GM19035 (cell line): ENCODE measurements at regions not wholly inside any gene's neighbourhood (a gene's known extent, or its start where the extent isn't known, plus 50 kb on each side); places are given as distances from the start of the nearest gene placed in this dataset.

Experiments
- ATAC-seq: cut with Tn5 transposase; IDR thresholded peaks from one replicate; pipeline ENCODE4 v1.9.1; 2021; ENCODE audit not compliant: unreplicated experiment

GRCh38 chr5:107218457-107219193 lies 452.1 kb downstream of the EFNA5 start:
- ATAC-seq, result no peak

GRCh38 chr5:107217721-107218130 lies 453.0 kb downstream of the EFNA5 start:
- ATAC-seq, result no peak

DNA sequence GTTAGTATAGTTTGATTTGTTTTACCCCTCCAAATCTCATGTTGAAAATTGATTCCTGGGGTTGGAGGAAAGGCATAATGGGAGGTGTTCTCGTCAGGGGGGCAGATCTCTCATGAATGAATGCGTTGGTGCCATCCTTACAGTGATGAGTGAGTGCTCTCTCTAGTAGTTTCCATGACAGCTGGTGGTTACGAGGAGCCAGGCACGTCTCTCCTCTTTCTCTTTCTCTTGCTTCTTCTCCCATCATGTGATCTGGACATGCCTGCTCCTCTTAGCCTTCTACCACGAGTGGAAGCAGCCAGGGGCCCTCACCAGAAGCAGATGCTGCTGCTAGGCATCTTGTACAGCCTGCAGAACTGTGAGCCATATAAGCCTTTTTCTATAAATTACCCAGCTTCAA lies 454.1 kb downstream of the EFNA5 start:
- ATAC-seq, result no peak

GRCh38 chr5:107215611-107216010 lies 455.1 kb downstream of the EFNA5 start:
- ATAC-seq, result no peak

DNA sequence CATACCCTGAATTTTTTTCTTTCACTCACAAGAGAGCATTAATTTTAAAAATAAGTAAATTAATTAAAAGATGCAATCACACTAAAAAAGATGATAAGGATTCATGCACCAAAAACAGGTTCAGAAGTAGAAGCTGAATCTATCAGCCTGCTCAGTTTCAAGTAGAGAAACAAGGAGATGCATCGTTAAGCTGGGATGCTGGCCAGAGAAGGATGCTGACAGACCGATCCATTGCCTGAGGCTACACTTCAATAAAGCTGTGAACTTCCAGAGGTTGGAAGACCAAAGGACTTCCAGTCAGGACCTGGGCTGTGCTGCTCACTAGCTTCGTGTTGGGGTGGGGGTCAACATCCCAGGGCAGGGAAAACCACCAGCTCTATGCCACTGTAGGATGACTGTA lies 457.7 kb downstream of the EFNA5 start:
- no peak for ATAC-seq

- ATAC-seq, result no peak
Observed at GRCh38 chr5:107211630-107212029, 459.1 kb downstream of the EFNA5 start.

DNA sequence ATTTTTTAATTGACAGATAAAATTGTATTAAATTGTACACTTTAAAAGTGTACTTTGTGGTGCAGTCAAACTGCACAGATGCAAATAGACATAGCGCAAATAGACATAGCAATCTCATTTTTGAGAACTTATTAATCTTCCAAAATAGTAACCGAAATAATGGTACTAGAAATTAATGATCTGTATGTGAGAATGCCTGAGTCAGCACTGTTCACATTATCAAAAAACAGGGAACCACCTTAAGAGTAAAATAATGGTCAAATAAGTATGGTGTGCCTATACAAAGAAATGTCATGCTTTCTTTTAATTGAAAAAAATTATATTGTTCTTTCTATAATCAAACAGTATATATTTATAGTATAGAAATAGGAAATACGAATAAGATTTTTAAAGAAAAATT lies 461.9 kb downstream of the EFNA5 start:
- ATAC-seq, result no peak

- no peak for ATAC-seq
Observed at GRCh38 chr5:107204413-107204812, 466.3 kb downstream of the EFNA5 start.

DNA sequence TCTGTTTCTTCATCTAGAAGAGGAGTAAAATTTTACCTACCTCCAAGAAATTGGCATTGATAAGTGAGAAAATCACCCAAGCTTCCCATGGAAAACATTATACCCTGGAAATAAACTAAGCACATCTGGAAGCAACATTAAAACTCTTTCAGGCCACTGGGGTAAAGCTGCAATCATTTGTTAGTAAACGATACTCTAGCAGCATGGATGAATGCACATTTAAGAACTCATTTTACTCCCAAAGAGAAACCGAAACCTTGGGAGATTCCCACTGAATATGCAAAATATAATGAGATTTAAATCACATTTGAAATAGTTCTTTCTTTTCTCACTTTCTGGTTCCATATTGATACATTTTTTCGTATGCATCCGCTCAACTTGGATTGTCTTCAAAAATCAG lies 467.5 kb downstream of the EFNA5 start:
- no peak for ATAC-seq

GRCh38 chr5:107199756-107200155 lies 471.0 kb downstream of the EFNA5 start:
- ATAC-seq, result no peak

DNA sequence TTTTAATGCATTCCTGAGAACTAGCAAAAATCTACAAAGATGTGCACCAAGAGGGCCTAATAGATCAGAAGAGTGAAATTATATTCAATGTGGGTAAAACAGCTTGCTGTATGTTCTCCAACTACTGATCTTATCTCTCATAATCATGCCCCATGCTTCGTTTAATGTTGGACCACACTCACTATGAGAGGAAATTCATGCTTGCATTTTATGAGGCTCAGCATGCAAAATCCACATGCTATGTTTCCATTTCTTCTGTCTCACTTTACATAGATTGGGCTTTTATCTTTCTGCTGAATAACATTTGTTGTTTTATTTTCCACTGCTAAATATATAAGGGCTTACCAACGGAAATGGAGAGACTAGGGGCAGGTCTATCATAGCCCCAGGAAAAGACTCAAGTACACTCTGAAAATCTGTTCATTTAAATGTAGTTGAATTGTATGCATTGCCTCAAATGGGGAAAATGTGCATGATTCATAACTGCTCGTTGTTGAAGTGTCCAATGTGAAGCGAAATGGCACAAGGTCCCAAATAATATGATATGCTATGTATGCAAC lies 474.2 kb downstream of the EFNA5 start:
- no peak for ATAC-seq

GRCh38 chr5:107195890-107196395 lies 474.8 kb downstream of the EFNA5 start:
- ATAC-seq, result no peak

- no peak for ATAC-seq
Observed at GRCh38 chr5:107184871-107185270, 485.9 kb downstream of the EFNA5 start.

DNA sequence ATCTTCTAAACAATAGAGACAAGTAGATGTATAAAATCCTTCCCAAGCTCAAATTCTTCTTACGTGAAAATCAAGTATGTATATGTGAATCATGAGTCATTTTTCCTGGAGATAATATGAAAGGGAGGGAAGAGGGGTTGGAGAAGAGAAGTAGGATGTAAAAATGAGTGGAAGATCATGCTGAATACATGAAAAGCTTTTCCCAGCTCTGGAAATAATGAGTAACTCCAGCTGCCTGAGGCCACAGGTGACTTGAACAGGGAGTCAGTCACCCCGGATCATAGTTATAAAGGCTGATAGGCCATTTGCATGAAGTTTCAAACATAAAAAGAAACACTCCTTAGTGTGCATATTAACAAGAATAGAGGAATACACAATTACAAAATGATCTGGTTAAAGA lies 486.7 kb downstream of the EFNA5 start:
- no peak for ATAC-seq

GRCh38 chr5:107170620-107171019 lies 500.1 kb downstream of the EFNA5 start:
- ATAC-seq, result no peak

GRCh38 chr5:107169867-107170266 lies 500.9 kb downstream of the EFNA5 start:
- no peak for ATAC-seq

GRCh38 chr5:107168848-107169752 lies 501.6 kb downstream of the EFNA5 start:
- ATAC-seq, result no peak

GRCh38 chr5:107168086-107168485 lies 502.7 kb downstream of the EFNA5 start:
- no peak for ATAC-seq

- no peak for ATAC-seq
Observed at GRCh38 chr5:107165296-107165695, 505.4 kb downstream of the EFNA5 start.

GRCh38 chr5:107157809-107158208 lies 512.9 kb downstream of the EFNA5 start:
- ATAC-seq, result no peak

GRCh38 chr5:107155707-107156106 lies 515.0 kb downstream of the EFNA5 start:
- ATAC-seq, result no peak

DNA sequence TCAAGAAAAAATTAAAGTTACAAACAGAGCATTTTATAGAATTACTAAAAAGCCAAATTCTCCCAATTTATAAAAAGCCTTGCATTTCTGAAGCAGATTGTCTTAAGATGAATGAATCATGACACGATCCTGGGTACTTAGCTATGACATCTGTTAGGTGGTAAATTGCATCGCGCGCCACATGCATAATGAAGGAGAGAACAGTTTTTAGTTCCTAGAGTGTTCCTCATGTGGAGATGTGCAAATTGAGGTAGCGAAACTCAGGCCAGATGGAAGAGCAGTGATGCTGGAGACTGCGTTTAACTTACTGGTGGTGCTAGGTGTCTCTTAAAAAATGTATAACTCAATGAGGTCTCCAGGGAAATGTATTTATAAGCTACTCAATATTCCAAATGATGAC lies 516.1 kb downstream of the EFNA5 start:
- ATAC-seq, result no peak
